Liver (tissue), 3 donors: ENCODE measurements at regions not wholly inside any gene's neighbourhood (a gene's known extent, or its start where the extent isn't known, plus 50 kb on each side); places are given as distances from the start of the nearest gene placed in this dataset.

Experiments
- ATF3 ChIP-seq: IDR thresholded peaks from 2 replicates; pipeline ENCODE4 v1.6.1; 2016; ENCODE audit warnings: antibody characterized with exemption
- CTCF ChIP-seq: fragments of 150-350 bp; IDR thresholded peaks from 2 replicates; pipeline ENCODE4 v1.5.1; 2017; ENCODE audit warnings: improper control_type of control experiment, low read depth, low read length; ENCODE audit not compliant: missing input control
- GABPA ChIP-seq, 2 donors: IDR thresholded peaks in 1 of 2; conservative IDR thresholded peaks in 1 of 2; 2 replicates each; pipeline ENCODE4 v1.6.1; 2016; ENCODE audit warnings: antibody characterized with exemption in 2 of 2, mild to moderate bottlenecking in 1 of 2, moderate library complexity in 1 of 2
- JUND ChIP-seq, 2 donors: IDR thresholded peaks; 2 replicates each; pipeline ENCODE4 v1.6.1; 2016; ENCODE audit warnings: antibody characterized with exemption in 2 of 2
- NR2F2 ChIP-seq: IDR thresholded peaks from 2 replicates; pipeline ENCODE4 v1.6.1; 2016; ENCODE audit warnings: antibody characterized with exemption
- RAD21 ChIP-seq, 2 donors: IDR thresholded peaks; 2 replicates each; pipeline ENCODE4 v1.6.1; 2016; ENCODE audit warnings: antibody characterized with exemption in 2 of 2, mild to moderate bottlenecking in 2 of 2
- RXRA ChIP-seq, 2 donors: IDR thresholded peaks; 2 replicates each; pipeline ENCODE4 v1.6.1; 2017 to 2018; ENCODE audit warnings: antibody characterized with exemption in 2 of 2, mild to moderate bottlenecking in 1 of 2
- SP1 ChIP-seq: IDR thresholded peaks from 2 replicates; pipeline ENCODE4 v1.6.1; 2018; ENCODE audit warnings: antibody characterized with exemption, mild to moderate bottlenecking
- TAF1 ChIP-seq: conservative IDR thresholded peaks from 2 replicates; pipeline ENCODE4 v1.6.1; 2016; ENCODE audit warnings: antibody characterized with exemption, mild to moderate bottlenecking
- YY1 ChIP-seq: IDR thresholded peaks from 2 replicates; pipeline ENCODE4 v1.6.1; 2016; ENCODE audit warnings: antibody characterized with exemption, mild to moderate bottlenecking
- TF ChIP-seq, protein P1 (sequence below): IDR thresholded peaks from 2 replicates; pipeline ENCODE4 v1.6.1; 2016; ENCODE audit warnings: antibody characterized with exemption
- TF ChIP-seq, protein P2 (sequence below): IDR thresholded peaks from 2 replicates; pipeline ENCODE4 v1.6.1; 2016; ENCODE audit warnings: antibody characterized with exemption, mild to moderate bottlenecking
- donor health status: healthy.
- donor health status: healthy.

DNA sequence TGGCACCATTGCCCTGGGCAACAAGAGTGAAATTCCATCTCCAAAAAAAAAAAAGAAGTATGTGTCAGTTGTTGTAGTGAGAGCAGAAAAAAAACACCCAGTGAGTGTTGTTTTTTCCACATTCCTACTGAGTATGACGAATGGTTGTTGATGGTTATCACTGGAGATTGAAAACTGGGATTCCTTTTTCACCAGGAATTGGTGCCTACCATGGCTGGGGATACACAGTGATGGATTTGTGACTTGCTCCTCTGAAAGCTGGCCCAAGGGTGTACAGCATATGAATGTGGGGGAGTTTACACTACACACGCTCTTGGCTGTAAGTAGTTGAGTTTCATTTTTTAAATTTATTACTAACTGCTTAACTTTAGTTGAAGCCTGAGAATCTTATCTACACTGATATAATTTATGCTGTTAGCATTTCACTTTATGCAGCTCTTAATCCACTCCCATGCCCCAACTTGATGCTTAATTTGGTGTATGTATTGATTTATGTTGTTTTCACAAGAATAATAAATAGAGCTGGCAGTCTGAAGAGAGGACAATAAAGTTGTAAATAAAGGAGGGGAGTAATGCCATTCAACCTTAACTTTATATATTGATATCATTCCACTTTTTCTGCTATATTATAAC lies 56.0 kb upstream of the MME start:
- no peak for TF ChIP-seq CTCF
- no peak for TF ChIP-seq ATF3
- no peak for TF ChIP-seq JUND (IDR thresholded peaks at IDR 0.05)
- TF ChIP-seq GABPA (IDR thresholded peaks at IDR 0.05 in 1 of 2, conservative IDR thresholded peaks at IDR 0.05 in 1 of 2) = no peak
- TF ChIP-seq RXRA (IDR thresholded peaks at IDR 0.05) = no peak
- TF ChIP-seq, protein P1, sequence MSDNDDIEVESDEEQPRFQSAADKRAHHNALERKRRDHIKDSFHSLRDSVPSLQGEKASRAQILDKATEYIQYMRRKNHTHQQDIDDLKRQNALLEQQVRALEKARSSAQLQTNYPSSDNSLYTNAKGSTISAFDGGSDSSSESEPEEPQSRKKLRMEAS = no peak
- TF ChIP-seq, protein P2, sequence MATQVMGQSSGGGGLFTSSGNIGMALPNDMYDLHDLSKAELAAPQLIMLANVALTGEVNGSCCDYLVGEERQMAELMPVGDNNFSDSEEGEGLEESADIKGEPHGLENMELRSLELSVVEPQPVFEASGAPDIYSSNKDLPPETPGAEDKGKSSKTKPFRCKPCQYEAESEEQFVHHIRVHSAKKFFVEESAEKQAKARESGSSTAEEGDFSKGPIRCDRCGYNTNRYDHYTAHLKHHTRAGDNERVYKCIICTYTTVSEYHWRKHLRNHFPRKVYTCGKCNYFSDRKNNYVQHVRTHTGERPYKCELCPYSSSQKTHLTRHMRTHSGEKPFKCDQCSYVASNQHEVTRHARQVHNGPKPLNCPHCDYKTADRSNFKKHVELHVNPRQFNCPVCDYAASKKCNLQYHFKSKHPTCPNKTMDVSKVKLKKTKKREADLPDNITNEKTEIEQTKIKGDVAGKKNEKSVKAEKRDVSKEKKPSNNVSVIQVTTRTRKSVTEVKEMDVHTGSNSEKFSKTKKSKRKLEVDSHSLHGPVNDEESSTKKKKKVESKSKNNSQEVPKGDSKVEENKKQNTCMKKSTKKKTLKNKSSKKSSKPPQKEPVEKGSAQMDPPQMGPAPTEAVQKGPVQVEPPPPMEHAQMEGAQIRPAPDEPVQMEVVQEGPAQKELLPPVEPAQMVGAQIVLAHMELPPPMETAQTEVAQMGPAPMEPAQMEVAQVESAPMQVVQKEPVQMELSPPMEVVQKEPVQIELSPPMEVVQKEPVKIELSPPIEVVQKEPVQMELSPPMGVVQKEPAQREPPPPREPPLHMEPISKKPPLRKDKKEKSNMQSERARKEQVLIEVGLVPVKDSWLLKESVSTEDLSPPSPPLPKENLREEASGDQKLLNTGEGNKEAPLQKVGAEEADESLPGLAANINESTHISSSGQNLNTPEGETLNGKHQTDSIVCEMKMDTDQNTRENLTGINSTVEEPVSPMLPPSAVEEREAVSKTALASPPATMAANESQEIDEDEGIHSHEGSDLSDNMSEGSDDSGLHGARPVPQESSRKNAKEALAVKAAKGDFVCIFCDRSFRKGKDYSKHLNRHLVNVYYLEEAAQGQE = no peak
- TF ChIP-seq YY1 = no peak
- TF ChIP-seq NR2F2 = no peak
- TF ChIP-seq RAD21 (IDR thresholded peaks at IDR 0.05) = no peak
- TF ChIP-seq SP1 = no peak
- no peak for TF ChIP-seq TAF1
